OCI-LY7 (cell line): ENCODE measurements at regions not wholly inside any gene's neighbourhood (a gene's known extent, or its start where the extent isn't known, plus 50 kb on each side); places are given as distances from the start of the nearest gene placed in this dataset.

ENCODE experiments used
- BruUV-seq: library from RNA; stranded (reverse); fragments of 400-500 nt; replicated peaks from 2 replicates; lab custom pipeline; 2021; lab: Mats Ljungman, UMichigan
- CTCF ChIA-PET: fragments of 300-600 bp; sonication (Branson Sonifier 250); formaldehyde crosslinking; loops from one replicate; lab custom pipeline; 2022; ENCODE audit warnings: antibody characterized with exemption; ENCODE audit not compliant: unreplicated experiment; lab: Charles Lee
- POLR2A ChIA-PET: fragments of 300-600 bp; sonication (Branson Sonifier 250); formaldehyde crosslinking; loops from one replicate; lab custom pipeline; 2022; ENCODE audit warnings: antibody characterized with exemption; lab: Charles Lee
- DNase-seq: peaks from one replicate; pipeline ENCODE4 v3.0.0-alpha.2; 2015; ENCODE audit warnings: low spot score
- H2AFZ ChIP-seq: fragments of 200-600 bp; sonication (generic), shearing (Covaris generic); 2 replicates; pipeline ENCODE4 v1.6.1; 2014; ENCODE audit warnings: mild to moderate bottlenecking, antibody characterized with exemption, low read length, moderate library complexity
- H3K27ac ChIP-seq: fragments of 200-600 bp; sonication (generic); 2 replicates; pipeline ENCODE4 v1.5.1; 2014; ENCODE audit warnings: mixed run types, low read depth, mild to moderate bottlenecking, moderate library complexity, low read length, inconsistent platforms; ENCODE audit not compliant: poor library complexity, severe bottlenecking
- H3K36me3 ChIP-seq: fragments of 200-600 bp; sonication (generic); 2 replicates; pipeline ENCODE4 v1.6.1; 2014; ENCODE audit warnings: mild to moderate bottlenecking, antibody characterized with exemption, low read length, moderate library complexity, mixed read lengths; ENCODE audit not compliant: insufficient read depth
- H3K4me1 ChIP-seq: fragments of 200-600 bp; sonication (generic); 2 replicates; pipeline ENCODE4 v1.5.1; 2014; ENCODE audit warnings: mild to moderate bottlenecking, low read length; ENCODE audit not compliant: insufficient read depth, poor library complexity, severe bottlenecking
- H3K4me2 ChIP-seq: fragments of 200-600 bp; sonication (generic); 2 replicates; pipeline ENCODE4 v1.6.1; 2014; ENCODE audit warnings: mild to moderate bottlenecking, low read length
- H3K4me3 ChIP-seq: fragments of 200-600 bp; sonication (generic); 2 replicates; pipeline ENCODE4 v1.5.1; 2014; ENCODE audit warnings: mild to moderate bottlenecking, low read depth, low read length; ENCODE audit not compliant: poor library complexity, severe bottlenecking
- H3K79me2 ChIP-seq: fragments of 200-600 bp; sonication (generic); 2 replicates; pipeline ENCODE4 v1.6.1; 2016; ENCODE audit warnings: low read depth, mild to moderate bottlenecking, low read length, moderate library complexity, mixed read lengths; ENCODE audit not compliant: insufficient read depth
- H3K9me2 ChIP-seq: fragments of 200-600 bp; sonication (generic); 2 replicates; pipeline ENCODE4 v1.6.1; 2016; ENCODE audit warnings: mild to moderate bottlenecking, low read length, mixed read lengths; ENCODE audit not compliant: insufficient read depth
- H3K9me3 ChIP-seq: fragments of 200-600 bp; sonication (generic); 2 replicates; pipeline ENCODE4 v1.6.1; 2014; ENCODE audit warnings: mild to moderate bottlenecking, mixed run types, low read length, mixed read lengths
- H4K20me1 ChIP-seq: fragments of 200-600 bp; sonication (generic); 2 replicates; pipeline ENCODE4 v1.6.1; 2014; ENCODE audit warnings: mild to moderate bottlenecking, antibody characterized with exemption, low read length, moderate library complexity, mixed read lengths; ENCODE audit not compliant: insufficient read depth
- EZH2phosphoT487 ChIP-seq: fragments of 200-600 bp; sonication (generic); IDR thresholded peaks from 2 replicates; pipeline ENCODE4 v1.6.1; 2018; ENCODE audit warnings: low read depth, borderline replicate concordance, mild to moderate bottlenecking, mixed run types, antibody characterized with exemption, low read length, moderate library complexity, mixed read lengths
- intact Hi-C: fragments of 100-400 bp; cut with micrococcal nuclease; formaldehyde crosslinking; loops from one replicate; pipeline ENCODE4 v1.10.0; 2022; ENCODE audit not compliant: unreplicated experiment
- TF ChIP-seq, protein P1 (sequence below): fragments of 200-600 bp; sonication (generic); conservative IDR thresholded peaks from 2 replicates; pipeline ENCODE4 v1.5.1; 2014; ENCODE audit warnings: mild to moderate bottlenecking, antibody characterized with exemption, low read length, moderate library complexity, mixed read lengths

DNA sequence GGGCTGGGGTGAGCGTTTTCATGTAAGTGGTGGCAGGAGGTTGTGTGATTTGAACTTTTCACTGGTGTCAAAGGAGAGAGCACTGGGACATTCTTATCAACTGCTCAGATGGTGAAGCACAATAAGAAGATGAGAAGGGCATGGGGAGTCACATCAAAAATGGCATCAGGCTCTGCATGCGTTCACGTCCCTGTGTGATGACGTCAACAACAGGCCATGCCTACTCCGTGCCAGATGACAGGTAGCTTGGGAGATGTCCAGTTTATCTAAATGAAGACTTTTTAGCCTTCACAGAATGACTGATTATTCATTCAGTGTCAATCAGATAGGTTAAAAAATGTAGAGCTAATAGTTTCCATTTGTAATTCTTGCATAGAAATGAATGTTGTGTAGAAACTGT lies 264.3 kb upstream of the POM121L12 start:
- TF ChIP-seq EZH2phosphoT487 = no peak
- TF ChIP-seq, protein P1, sequence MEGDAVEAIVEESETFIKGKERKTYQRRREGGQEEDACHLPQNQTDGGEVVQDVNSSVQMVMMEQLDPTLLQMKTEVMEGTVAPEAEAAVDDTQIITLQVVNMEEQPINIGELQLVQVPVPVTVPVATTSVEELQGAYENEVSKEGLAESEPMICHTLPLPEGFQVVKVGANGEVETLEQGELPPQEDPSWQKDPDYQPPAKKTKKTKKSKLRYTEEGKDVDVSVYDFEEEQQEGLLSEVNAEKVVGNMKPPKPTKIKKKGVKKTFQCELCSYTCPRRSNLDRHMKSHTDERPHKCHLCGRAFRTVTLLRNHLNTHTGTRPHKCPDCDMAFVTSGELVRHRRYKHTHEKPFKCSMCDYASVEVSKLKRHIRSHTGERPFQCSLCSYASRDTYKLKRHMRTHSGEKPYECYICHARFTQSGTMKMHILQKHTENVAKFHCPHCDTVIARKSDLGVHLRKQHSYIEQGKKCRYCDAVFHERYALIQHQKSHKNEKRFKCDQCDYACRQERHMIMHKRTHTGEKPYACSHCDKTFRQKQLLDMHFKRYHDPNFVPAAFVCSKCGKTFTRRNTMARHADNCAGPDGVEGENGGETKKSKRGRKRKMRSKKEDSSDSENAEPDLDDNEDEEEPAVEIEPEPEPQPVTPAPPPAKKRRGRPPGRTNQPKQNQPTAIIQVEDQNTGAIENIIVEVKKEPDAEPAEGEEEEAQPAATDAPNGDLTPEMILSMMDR = no peak
- ChIA-PET POLR2A (no interaction called here), CTCF (no interaction called here)
- Histone ChIP-seq H3K4me1 (no peaks in the 10 kb centered on the region), H3K36me3 (no peaks in the 10 kb centered on the region), H3K4me3 (no peak overlapping the region), H4K20me1 (no peaks in the 10 kb centered on the region), H3K9me2 (no peaks in the 10 kb centered on the region), H3K9me3 (no peaks in the 10 kb centered on the region), H2AFZ (no peak overlapping the region), H3K27ac (no peak overlapping the region), H3K4me2 (no peak overlapping the region), H3K79me2 (no peaks in the 10 kb centered on the region)
- DNase-seq = no peak
- intact Hi-C loops = no loop called here
- BruUV-seq = no TSS peak

DNA sequence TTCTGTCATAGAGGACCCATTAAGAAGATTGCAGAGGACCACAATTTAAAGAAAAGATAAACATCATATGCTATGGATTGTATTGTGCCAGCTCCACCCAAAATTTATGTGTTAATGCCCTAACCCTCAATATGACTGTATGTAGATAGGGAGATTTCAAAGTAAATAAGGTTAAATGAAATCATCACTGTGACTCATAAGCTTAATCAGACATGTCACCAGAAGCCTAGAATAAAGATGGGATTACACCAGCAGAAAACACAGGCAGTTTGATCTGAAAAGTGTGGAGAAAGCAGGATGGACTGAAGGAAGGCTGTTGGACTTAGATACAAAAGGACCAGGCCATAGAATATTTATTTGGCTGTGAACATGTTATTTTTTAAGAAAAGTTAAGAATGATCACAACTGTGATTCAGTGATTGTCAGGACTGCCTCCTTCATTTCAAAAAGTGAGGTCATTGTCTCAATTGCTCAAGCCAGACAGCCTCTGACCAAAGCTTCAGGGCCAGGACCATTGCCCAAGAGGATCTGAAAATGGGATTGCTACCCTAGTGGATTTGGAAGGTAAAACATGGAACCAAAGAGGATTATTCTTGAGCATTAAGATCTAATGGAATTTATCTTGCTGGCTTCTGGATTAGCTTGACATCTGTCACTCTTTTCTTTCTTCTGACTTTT lies 270.8 kb upstream of the POM121L12 start:
- no peak overlapping the region for H3K4me2 ChIP-seq
- ChIA-PET CTCF (no interaction called here), POLR2A (no interaction called here)
- BruUV-seq = no TSS peak
- no peak overlapping the region for H3K27ac ChIP-seq
- H3K79me2 ChIP-seq = no peaks in the 10 kb centered on the region
- H4K20me1 ChIP-seq = no peaks in the 10 kb centered on the region
- H2AFZ ChIP-seq = no peak overlapping the region
- intact Hi-C loops = no loop called here
- TF ChIP-seq, protein P1 = no peak
- TF ChIP-seq EZH2phosphoT487 = no peak
- H3K4me3 ChIP-seq = no peak overlapping the region
- no peaks in the 10 kb centered on the region; the same call in 1 of the 2 replicates for H3K9me2 ChIP-seq
- H3K4me1 ChIP-seq = no peaks in the 10 kb centered on the region
- no peak for DNase-seq
- no peaks in the 10 kb centered on the region for H3K36me3 ChIP-seq
- H3K9me3 ChIP-seq = no peaks in the 10 kb centered on the region

DNA sequence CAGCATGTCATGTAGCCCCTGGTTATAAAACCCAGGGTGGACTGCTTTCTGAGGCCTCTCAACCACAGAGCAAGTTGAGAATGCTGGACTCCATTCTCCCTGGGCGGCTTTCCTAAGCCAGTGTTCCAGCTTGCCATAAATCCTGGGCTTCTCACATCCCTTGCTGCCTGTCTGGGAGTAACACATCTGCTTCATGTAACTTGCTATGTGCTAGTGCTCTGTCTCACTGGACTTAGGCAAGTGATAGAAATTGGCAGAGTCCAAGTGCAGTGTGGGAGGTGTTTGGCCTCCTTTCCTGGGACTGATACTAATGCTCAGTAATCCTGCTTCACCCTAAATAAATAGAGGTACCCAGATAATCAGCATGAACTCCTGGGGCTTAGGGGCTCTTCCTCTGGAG lies 277.1 kb upstream of the POM121L12 start:
- no peaks in the 10 kb centered on the region for H3K36me3 ChIP-seq
- no peak overlapping the region for H3K27ac ChIP-seq
- H3K4me3 ChIP-seq = no peak overlapping the region
- intact Hi-C loops = no loop called here
- H3K4me1 ChIP-seq = no peaks in the 10 kb centered on the region
- H3K9me3 ChIP-seq = no peaks in the 10 kb centered on the region
- no peak overlapping the region for H2AFZ ChIP-seq
- CTCF ChIA-PET = no interaction called here
- H3K4me2 ChIP-seq = no peak overlapping the region
- H3K9me2 ChIP-seq = no peaks in the 10 kb centered on the region; the same call in 1 of the 2 replicates
- DNase-seq = no peak
- POLR2A ChIA-PET = no interaction called here
- no TSS peak for BruUV-seq
- TF ChIP-seq, protein P1 = no peak
- TF ChIP-seq EZH2phosphoT487 = no peak
- no peaks in the 10 kb centered on the region for H4K20me1 ChIP-seq
- no peaks in the 10 kb centered on the region for H3K79me2 ChIP-seq
